ENCODE measurements at regions not wholly inside any gene's neighbourhood (a gene's known extent, or its start where the extent isn't known, plus 50 kb on each side); places are given as distances from the start of the nearest gene placed in this dataset.

DNA sequence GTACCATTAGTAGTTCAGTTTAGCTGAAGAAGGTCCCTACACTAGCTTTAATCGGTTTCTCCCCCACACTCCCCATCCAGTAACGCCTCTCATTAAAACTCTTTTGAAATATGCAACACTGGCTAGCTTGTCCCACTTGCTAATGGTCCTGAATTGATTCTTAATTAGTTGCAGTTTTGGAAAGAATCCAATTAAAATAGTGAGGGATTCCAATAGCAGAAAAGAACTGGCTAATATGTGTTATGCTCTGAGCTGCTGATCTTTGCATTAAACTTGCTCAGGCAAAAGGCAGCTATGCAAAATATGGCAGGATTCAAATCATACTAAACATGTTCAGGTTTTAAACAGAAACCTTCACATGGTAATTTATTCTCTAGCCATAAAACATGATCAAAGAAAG, 252.5 kb upstream of the HNRNPA3 start:
- no peak for DNase-seq (ENCODE audit: low read depth)

DNA sequence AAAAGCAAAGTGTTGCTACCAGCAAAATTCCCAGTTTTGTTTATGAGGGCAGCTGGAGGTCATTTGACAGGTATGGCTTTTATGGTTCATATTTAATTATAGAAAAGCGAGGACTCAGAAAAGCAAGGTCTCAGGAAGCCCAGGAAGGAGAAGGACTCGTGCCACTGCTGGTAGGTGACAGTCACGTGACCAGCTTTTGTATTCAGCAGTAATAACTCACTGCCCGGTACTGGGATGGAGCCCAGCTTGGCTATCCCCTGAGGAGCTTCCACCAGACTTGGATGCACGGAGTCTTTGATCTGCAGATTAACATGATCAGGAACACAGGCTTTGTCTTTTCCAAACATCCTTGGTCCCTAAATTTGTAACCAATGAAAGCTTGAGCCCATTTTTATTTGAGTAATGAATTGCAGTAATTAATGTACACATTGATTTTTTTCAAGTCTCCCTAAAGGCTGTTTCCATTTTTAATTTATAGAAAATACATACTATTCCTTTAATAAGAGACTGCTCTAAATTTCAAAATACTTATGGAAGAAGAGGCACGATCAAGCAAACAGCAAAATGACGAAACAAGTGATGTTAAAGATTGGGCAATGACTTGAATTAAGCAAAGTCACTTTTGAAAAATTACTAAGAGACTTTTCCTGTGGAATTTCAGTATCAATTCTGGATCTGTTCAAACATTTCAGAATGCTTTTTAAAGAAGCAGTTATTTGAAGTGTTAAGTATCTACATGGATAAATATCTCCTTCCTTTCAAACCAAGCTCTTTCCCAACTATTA, 251.7 kb upstream of the HNRNPA3 start:
- DNase-seq (ENCODE audit: low read depth): no peak

DNA sequence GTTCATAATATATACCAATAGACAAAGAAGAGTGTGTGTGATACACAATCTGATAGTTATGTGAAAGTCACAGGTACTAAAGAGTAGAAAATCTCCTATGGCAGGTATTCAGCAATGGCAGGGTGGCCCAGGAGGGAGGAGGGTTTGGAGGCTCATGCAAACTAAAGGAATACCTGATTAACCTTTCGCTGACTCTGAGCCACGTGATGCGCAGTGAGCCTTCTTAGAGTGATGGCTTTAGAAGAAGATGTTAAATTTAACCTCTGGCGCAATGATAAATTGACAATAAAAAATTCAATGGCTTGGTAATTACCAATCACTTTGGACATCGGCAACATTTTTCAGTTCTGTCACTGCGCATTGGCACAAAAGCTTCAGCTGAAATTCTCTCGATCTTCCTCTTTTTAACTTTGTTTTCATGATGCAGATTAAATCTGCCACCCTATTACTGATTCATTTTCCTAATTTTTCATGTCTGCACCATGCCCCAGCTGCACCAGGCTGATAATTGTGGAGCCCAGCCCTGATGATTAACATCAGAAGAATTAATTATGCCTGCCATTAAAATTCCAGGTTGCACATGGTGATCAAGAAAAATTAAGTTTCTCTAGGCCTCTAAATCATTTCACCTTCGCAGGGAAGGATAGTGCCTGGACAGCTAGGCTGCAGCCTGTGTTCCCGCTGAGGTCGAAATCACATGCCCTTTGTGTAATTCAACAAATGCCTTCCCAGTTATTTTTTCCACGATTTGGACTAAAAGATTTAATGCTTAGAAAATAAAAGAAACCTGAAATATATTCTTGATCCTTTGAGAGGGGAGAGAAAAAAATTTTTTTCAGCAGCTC, 250.6 kb upstream of the HNRNPA3 start:
- DNase-seq (ENCODE audit: low read depth): no peak

- DNase-seq (ENCODE audit: low read depth): no peak
Observed at GRCh38 chr2:176963568-176964287, 248.9 kb upstream of the HNRNPA3 start.

DNA sequence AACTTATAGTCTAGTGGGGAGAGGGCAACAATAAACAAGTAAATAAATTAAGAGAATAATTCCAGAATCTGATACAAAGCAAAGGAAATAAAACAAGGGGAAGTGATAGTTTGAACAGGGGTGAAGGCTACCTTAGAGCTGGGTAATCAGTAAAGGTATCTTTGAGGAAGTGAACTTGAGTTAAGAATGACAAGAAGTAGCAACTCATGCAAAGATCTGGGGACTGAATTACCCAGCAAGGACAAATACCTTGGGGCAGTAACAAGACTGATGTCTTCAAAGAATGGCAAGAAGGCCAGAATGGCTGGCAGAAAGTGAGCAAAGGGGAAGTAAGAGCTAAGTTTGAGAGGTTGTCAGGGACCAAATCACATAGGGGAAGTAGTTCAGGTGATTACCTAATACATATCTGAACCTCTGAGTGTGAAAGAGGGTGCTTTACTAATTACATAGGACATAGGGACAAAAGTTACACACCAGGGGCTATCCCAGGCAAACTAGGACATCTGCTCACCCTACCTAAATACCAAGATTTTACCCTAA, 244.6 kb upstream of the HNRNPA3 start:
- no peak for DNase-seq (ENCODE audit: low read depth)

GRCh38 chr2:176969642-176970359, 242.8 kb upstream of the HNRNPA3 start:
- no peak for DNase-seq (ENCODE audit: low read depth)

GRCh38 chr2:176976736-176977685, 235.6 kb upstream of the HNRNPA3 start:
- DNase-seq (ENCODE audit: low read depth): no peak

GRCh38 chr2:176978921-176979320, 233.7 kb upstream of the HNRNPA3 start:
- DNase-seq (ENCODE audit: low read depth): no peak

DNA sequence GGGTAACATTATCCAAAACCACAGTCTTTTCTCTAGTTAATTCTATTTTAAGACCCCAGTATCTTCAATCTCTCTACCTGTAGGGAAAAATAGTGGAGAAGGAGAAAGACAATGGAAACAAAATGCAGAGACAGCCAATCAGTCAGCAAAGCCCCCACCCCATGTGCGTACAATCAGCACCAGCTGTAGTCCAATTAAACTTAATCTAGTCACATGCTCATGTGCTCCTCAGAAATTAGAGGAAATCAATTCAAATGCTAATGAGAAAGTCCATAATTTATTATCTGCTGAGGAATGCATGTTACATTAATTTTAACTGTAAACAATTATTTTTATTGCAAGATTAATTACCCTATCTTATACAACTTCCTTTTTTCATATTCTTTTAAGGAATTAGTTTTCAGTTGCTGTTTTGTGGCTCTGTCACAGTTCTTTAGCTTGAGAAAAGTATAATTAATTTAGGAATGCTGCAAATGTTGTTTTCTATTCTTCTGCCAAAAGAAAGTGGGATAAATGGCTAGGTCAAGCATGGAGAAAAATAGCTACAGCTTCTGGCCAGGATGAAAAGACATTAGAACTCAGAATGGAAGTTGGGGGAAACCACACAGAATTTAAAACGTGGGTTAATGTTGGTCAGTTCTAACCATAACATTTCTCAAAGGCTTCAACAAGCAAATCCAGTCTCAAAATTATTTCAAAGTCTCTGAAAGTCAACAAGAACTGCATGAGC, 232.4 kb upstream of the HNRNPA3 start:
- no peak for DNase-seq (ENCODE audit: low read depth)

- no peak for DNase-seq (ENCODE audit: low read depth)
Observed at GRCh38 chr2:176984987-176985386, 227.6 kb upstream of the HNRNPA3 start.

GRCh38 chr2:176985871-176986270, 226.7 kb upstream of the HNRNPA3 start:
- no peak for DNase-seq (ENCODE audit: low read depth)

- DNase-seq (ENCODE audit: low read depth): no peak
Observed at GRCh38 chr2:176986487-176986886, 226.1 kb upstream of the HNRNPA3 start.

DNA sequence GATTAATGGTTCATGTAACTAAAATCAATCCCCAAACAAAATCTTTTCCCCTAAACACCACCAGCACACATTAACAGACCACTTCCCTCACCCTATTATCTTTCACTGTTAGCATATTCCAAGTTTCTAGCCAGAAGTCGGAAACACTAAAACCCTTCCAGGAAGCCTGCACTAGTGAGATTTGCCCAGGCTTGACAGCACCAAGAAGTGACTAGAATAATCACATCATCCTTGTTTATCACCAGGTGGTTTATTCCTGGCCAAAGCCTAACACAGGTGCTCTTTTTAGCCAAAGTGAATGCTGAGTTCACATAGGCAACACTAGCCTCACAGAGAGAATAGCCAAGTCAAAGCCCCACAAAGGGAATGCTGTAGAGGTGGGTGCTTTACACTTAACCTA, 221.2 kb upstream of the HNRNPA3 start:
- DNase-seq (ENCODE audit: low read depth): no peak

- DNase-seq (ENCODE audit: low read depth): peak; percentile 88
Observed at GRCh38 chr2:176997074-176997791, 215.4 kb upstream of the HNRNPA3 start.

- DNase-seq (ENCODE audit: low read depth): no peak
Observed at GRCh38 chr2:176997792-176998169, 214.8 kb upstream of the HNRNPA3 start.

GRCh38 chr2:176999301-176999700, 213.3 kb upstream of the HNRNPA3 start:
- peak; percentile 45 for DNase-seq (ENCODE audit: low read depth)

DNA sequence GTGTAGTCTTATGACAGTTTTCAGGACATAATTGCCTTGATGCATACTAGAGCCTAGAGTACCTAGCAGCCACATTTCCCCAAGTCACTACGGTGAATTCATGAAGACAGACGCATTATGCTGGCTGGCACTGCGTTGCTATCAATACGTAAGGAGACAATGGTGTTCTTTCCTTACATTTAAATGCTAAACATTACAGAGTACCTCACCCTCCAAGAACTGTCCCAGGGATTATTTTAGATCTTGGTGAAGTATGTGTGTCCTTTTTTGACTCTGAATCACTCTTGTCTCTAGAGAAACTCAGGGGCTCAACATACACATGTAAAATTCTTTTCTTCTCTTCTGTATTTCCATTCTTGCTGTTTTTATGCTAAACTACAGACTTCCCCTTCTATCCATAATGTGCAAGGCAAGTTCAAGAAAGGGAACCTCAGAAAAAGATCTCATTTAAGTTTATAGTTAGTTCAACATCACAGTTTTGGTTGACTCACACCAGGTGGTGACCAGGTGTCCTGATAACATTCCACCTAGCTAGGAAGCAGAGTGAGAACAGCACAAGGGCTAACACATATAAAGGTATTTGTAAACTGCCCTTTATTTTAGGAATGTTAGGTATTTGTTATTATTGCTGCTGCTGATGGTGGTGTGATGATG, 212.4 kb upstream of the HNRNPA3 start:
- no peak for DNase-seq (ENCODE audit: low read depth)

GRCh38 chr2:177000715-177001072, 211.9 kb upstream of the HNRNPA3 start:
- no peak for DNase-seq (ENCODE audit: low read depth)
